Stimulated activated naive B cell treated with anti-CD40 and anti-IgM and Interleukin-4, amounts not matched to agents 10 μg/mL and 1 μg/mL and 100 μg/mL, for 72 hours (primary cell): ENCODE measurements at regions not wholly inside any gene's neighbourhood (a gene's known extent, or its start where the extent isn't known, plus 50 kb on each side); places are given as distances from the start of the nearest gene placed in this dataset.
"Not testable (repeated sequence)": the region's sequence is repeated elsewhere in the genome, so short reads cannot be mapped to it uniquely, and the experiment has no call there.

Experiments
- ATAC-seq, 2 donors: fragments of 150-1000 bp; cut with Tn5 transposase; replicated peaks; 2 replicates each; pipeline ENCODE4 v1.10.0; 2021; ENCODE audit warnings: moderate library complexity in 1 of 2
- DNase-seq: peaks from one replicate; pipeline ENCODE4 v3.0.0; 2021
- H3K27ac Mint-ChIP-seq: one replicate; pipeline ENCODE4 v1.8.0; 2022; ENCODE audit warnings: mild to moderate bottlenecking, mixed read lengths
- H3K27me3 Mint-ChIP-seq, 2 donors: one replicate each; pipeline ENCODE4 v1.8.0; 2022; ENCODE audit warnings: mixed read lengths in 2 of 2
- H3K36me3 Mint-ChIP-seq, 2 donors: one replicate each; pipeline ENCODE4 v1.8.0; 2022; ENCODE audit warnings: mixed read lengths in 2 of 2, mild to moderate bottlenecking in 1 of 2
- H3K4me1 Mint-ChIP-seq, 2 donors: one replicate each; pipeline ENCODE4 v1.8.0; 2022; ENCODE audit warnings: mixed read lengths in 2 of 2, mild to moderate bottlenecking in 1 of 2
- H3K4me3 Mint-ChIP-seq, 2 donors: one replicate each; pipeline ENCODE4 v1.8.0; 2022; ENCODE audit warnings: mild to moderate bottlenecking in 2 of 2, mixed read lengths in 2 of 2, moderate library complexity in 1 of 2
- H3K9me3 Mint-ChIP-seq, 2 donors: one replicate each; pipeline ENCODE4 v1.8.0; 2022; ENCODE audit warnings: mixed read lengths in 2 of 2, mild to moderate bottlenecking in 1 of 2

DNA sequence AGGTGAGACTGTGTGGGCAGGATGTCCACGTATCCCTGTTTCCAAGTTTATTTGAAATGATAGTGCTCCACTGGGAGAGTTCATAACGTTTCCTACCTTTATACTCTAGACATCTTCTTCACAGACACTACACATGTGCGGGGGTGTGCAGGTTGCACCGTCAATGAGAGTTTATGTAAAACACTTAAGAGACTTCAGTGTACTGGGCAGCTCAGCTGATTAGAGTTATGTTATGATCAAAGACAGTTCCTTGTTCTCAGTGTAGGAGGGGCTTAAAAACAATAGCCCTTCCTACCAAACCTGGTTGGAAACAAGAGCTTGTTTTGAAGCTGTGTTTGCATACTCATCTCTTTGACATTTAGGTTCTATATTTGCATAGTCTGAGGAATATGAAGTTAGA lies 326.9 kb upstream of the AGA start:
- Mint-ChIP-seq H3K9me3 (peaks cover 0 to 1% of the 10 kb centered on the region in 2 donors), H3K4me3 (no peak overlapping the region), H3K36me3 (no peaks in the 10 kb centered on the region), H3K27ac (no peak overlapping the region), H3K27me3 (no peaks in the 10 kb centered on the region), H3K4me1 (no peaks in the 10 kb centered on the region)
- no peak for ATAC-seq
- no peak for DNase-seq

DNA sequence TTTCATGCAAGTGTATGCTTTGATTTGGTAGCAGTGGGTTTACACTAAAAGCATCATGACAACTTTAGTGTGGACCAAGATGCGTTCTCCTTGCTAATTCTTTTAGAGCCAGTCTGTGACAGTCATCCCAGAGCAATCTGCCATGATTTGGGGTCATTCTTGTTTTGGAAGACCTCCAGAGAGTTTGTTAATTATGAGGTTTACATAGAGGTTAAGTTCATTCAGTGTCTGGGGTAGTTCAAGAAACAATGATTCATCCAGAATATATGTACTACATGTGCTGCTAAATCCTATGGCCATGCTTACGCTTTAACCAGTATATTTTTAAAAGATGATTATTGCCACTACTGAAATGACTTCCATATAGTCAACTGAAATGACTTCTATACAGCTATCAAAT lies 328.5 kb upstream of the AGA start:
- no peaks in the 10 kb centered on the region for H3K27me3 Mint-ChIP-seq

GRCh38 chr4:177771645-177772044 lies 329.4 kb upstream of the AGA start:
- no peaks in the 10 kb centered on the region for H3K4me1 Mint-ChIP-seq
- DNase-seq: no peak
- no peaks in the 10 kb centered on the region for H3K27me3 Mint-ChIP-seq
- no peaks in the 10 kb centered on the region for H3K36me3 Mint-ChIP-seq
- no peak overlapping the region for H3K4me3 Mint-ChIP-seq
- no peaks in the 10 kb centered on the region for H3K9me3 Mint-ChIP-seq
- no peak overlapping the region for H3K27ac Mint-ChIP-seq
- ATAC-seq: no peak

More for the DNA sequence above, 328.5 kb upstream of the AGA start:
- Mint-ChIP-seq H3K36me3 (no peaks in the 10 kb centered on the region), H3K9me3 (no peaks in the 10 kb centered on the region), H3K4me1 (no peaks in the 10 kb centered on the region), H3K4me3 (no peak overlapping the region), H3K27ac (no peak overlapping the region)
- ATAC-seq: no peak
- DNase-seq: no peak

- Mint-ChIP-seq H3K27ac (no peak overlapping the region), H3K4me1 (no peaks in the 10 kb centered on the region), H3K4me3 (no peak overlapping the region), H3K9me3 (peaks cover 0 to 6% of the 10 kb centered on the region in 2 donors), H3K36me3 (no peaks in the 10 kb centered on the region), H3K27me3 (no peaks in the 10 kb centered on the region)
- ATAC-seq: no peak
- DNase-seq: no peak
Observed at GRCh38 chr4:177778623-177779022, 336.4 kb upstream of the AGA start.

DNA sequence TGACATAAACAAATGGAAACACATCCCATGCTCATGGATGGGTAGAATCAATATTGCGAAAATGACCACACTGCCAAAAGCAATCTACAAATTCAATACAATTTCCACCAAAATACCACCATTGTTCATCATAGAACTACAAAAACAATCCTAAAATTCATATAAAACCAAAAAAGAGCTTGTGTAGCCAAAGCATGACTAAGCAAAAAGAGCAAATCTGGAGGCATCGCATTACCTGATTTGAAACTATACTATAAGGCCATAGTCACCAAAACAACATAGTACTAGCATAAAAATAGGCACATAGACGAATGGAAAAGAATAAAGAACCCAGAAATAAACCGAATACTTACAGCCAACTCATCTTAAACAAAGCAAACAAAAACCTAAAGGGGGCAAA lies 342.8 kb upstream of the AGA start:
- no peaks in the 10 kb centered on the region for H3K27me3 Mint-ChIP-seq
- H3K36me3 Mint-ChIP-seq: no peaks in the 10 kb centered on the region

GRCh38 chr4:177789610-177790009 lies 347.4 kb upstream of the AGA start:
- ATAC-seq (no peak), DNase-seq (no peak)
- no peaks in the 10 kb centered on the region for H3K27me3 Mint-ChIP-seq

More for the DNA sequence above, 342.8 kb upstream of the AGA start:
- no peak overlapping the region for H3K27ac Mint-ChIP-seq
- DNase-seq: no peak
- H3K9me3 Mint-ChIP-seq: peaks cover 0 to 6% of the 10 kb centered on the region in 2 donors
- H3K4me1 Mint-ChIP-seq: no peaks in the 10 kb centered on the region
- ATAC-seq: no peak
- no peak overlapping the region for H3K4me3 Mint-ChIP-seq

DNA sequence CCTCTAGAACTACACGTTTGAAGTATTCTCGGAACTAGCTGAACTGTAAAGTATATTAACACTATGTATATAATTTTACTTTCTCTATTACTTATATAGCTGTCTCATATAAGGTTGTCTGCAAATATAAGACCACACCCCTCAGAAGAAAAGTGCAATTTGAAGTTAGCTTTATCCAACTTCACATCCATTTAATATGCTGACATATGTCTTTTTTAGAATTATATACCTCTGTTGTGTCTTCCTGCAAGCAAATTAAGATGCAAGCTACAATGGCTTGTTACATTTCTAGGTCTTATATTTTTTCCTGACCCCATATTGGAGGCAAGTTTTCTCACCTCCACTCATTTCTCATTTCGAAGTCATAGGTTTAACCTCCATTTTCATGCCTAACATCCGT lies 349.0 kb upstream of the AGA start:
- Mint-ChIP-seq H3K27me3 (no peaks in the 10 kb centered on the region), H3K27ac (no peak overlapping the region), H3K4me3 (no peak overlapping the region), H3K9me3 (peaks cover 0 to 2% of the 10 kb centered on the region in 2 donors), H3K36me3 (no peaks in the 10 kb centered on the region), H3K4me1 (no peaks in the 10 kb centered on the region)
- DNase-seq (no peak), ATAC-seq (no peak)

More at GRCh38 chr4:177789610-177790009, 347.4 kb upstream of the AGA start:
- Mint-ChIP-seq H3K36me3 (no peaks in the 10 kb centered on the region), H3K4me1 (no peaks in the 10 kb centered on the region), H3K27ac (no peak overlapping the region), H3K4me3 (no peak overlapping the region), H3K9me3 (peaks cover 0 to 2% of the 10 kb centered on the region in 2 donors)

DNA sequence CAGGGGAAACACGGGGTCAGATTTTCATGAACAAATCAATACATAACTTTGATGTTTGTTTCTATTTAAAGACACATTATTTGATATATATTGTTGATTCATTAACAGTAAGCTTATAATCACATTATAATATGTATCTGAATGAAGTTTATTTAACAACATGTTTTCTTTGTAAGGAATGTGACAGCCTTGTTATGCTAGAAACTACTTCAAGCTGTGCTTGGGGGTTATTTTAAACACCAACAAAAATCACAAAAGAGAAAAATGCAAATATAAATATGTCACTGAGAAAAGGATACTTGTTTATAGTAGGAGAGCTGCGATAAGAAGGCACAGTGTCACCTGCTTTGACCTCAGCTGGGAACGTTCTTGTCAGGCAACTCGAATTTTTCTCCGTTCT lies 354.6 kb upstream of the AGA start:
- no peak overlapping the region for H3K4me3 Mint-ChIP-seq
- H3K27ac Mint-ChIP-seq: no peak overlapping the region
- H3K9me3 Mint-ChIP-seq: peaks cover 2 to 4% of the 10 kb centered on the region in 2 donors
- H3K36me3 Mint-ChIP-seq: no peaks in the 10 kb centered on the region
- no peaks in the 10 kb centered on the region for H3K27me3 Mint-ChIP-seq
- H3K4me1 Mint-ChIP-seq: no peaks in the 10 kb centered on the region
- DNase-seq (no peak), ATAC-seq (no peak)

DNA sequence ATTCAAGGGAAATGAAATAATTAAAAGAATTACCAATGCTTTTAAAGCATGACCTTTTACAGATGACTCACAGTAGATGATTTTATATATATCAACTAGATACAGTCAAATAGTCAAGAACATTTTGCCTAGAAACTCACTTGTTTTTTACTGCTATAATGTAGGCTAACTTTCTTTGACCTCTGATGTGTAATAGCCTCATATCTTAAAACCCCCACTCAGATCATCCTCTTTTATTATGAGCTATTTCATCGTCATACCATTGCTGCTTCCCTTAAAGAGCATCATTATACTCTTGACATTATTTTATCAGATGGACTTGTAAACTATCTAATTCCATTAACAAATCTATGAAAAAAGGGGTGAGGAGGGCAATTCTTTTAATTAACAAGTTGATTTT lies 355.9 kb upstream of the AGA start:
- DNase-seq: no peak
- H3K9me3 Mint-ChIP-seq: peaks cover 0 to 4% of the 10 kb centered on the region in 2 donors
- no peak overlapping the region for H3K4me3 Mint-ChIP-seq
- H3K4me1 Mint-ChIP-seq: no peaks in the 10 kb centered on the region
- no peaks in the 10 kb centered on the region for H3K27me3 Mint-ChIP-seq
- H3K36me3 Mint-ChIP-seq: no peaks in the 10 kb centered on the region
- no peak overlapping the region for H3K27ac Mint-ChIP-seq
- ATAC-seq: no peak

GRCh38 chr4:177802162-177802561 lies 359.9 kb upstream of the AGA start:
- Mint-ChIP-seq H3K4me3 (no peak overlapping the region), H3K27me3 (no peaks in the 10 kb centered on the region), H3K36me3 (no peaks in the 10 kb centered on the region), H3K4me1 (no peaks in the 10 kb centered on the region), H3K9me3 (peaks cover 0 to 4% of the 10 kb centered on the region in 2 donors), H3K27ac (no peak overlapping the region)
- no peak for ATAC-seq
- no peak for DNase-seq

DNA sequence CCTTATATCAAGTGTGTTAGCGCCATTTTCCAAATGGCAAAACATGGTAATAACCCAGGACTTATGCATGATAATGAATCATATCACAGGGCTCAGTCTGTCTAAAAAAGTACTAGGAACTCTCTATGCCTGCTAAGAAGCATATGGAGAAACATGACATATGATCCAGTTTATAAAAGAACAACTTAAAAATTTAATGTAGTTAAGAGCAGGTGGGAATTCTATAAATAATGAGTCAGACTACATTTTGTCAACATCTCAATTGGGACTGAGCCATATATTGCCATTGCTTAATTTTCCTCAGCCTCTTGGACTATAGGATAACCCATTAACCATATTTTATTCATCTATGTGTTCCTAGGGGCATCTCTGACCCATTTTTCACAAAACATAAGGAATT lies 360.4 kb upstream of the AGA start:
- H3K9me3 Mint-ChIP-seq: peaks cover 0 to 4% of the 10 kb centered on the region in 2 donors

DNA sequence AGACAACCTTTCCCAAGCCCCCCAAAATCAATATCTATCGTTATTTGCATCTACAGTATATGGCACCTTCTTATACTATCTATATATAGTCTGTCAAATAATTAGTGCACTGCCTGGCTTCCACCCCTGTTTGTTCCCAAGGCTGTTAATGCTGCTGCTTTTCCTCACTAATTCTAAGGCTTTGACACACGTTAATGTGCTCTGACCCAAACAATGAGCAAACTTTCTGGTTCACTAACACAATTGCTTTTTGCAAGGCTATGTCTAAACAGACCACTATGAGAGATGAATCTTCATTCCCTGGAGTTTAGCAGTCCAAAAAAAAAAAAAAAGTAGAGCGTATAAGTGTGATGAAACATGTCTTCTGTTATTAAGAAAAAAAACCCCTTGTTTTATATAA lies 360.9 kb upstream of the AGA start:
- DNase-seq: no peak
- H3K4me3 Mint-ChIP-seq: no peak overlapping the region
- H3K9me3 Mint-ChIP-seq: peaks cover 0 to 4% of the 10 kb centered on the region in 2 donors
- no peaks in the 10 kb centered on the region for H3K36me3 Mint-ChIP-seq
- H3K4me1 Mint-ChIP-seq: no peaks in the 10 kb centered on the region
- no peak overlapping the region for H3K27ac Mint-ChIP-seq
- no peak for ATAC-seq
- no peaks in the 10 kb centered on the region for H3K27me3 Mint-ChIP-seq

More for the DNA sequence above, 360.4 kb upstream of the AGA start:
- DNase-seq (no peak), ATAC-seq (no peak)
- Mint-ChIP-seq H3K27ac (no peak overlapping the region), H3K4me1 (no peaks in the 10 kb centered on the region), H3K27me3 (no peaks in the 10 kb centered on the region), H3K36me3 (no peaks in the 10 kb centered on the region), H3K4me3 (no peak overlapping the region)

- no peak for ATAC-seq
- Mint-ChIP-seq H3K27me3 (no peaks in the 10 kb centered on the region), H3K9me3 (peaks cover 0 to 7% of the 10 kb centered on the region in 2 donors), H3K4me3 (no peak overlapping the region), H3K36me3 (no peaks in the 10 kb centered on the region), H3K4me1 (no peaks in the 10 kb centered on the region), H3K27ac (no peak overlapping the region)
- no peak for DNase-seq
Observed at GRCh38 chr4:177809791-177810190, 367.6 kb upstream of the AGA start.

- Mint-ChIP-seq H3K4me3 (no peak overlapping the region), H3K27me3 (no peaks in the 10 kb centered on the region), H3K9me3 (peaks cover 0 to 7% of the 10 kb centered on the region in 2 donors), H3K36me3 (no peaks in the 10 kb centered on the region), H3K4me1 (no peaks in the 10 kb centered on the region), H3K27ac (no peak overlapping the region)
- DNase-seq (no peak), ATAC-seq (no peak)
Observed at GRCh38 chr4:177810220-177810619, 368.0 kb upstream of the AGA start.

GRCh38 chr4:177818392-177818791 lies 376.2 kb upstream of the AGA start:
- DNase-seq, H3K4me1 Mint-ChIP-seq, ATAC-seq: not testable (repeated sequence)

GRCh38 chr4:177826973-177827372 lies 384.7 kb upstream of the AGA start:
- Mint-ChIP-seq H3K36me3 (no peaks in the 10 kb centered on the region), H3K4me3 (no peak overlapping the region), H3K4me1 (no peaks in the 10 kb centered on the region), H3K27me3 (no peaks in the 10 kb centered on the region), H3K9me3 (peaks cover 0 to 10% of the 10 kb centered on the region in 2 donors), H3K27ac (no peak overlapping the region)
- ATAC-seq (no peak), DNase-seq (no peak)

More at GRCh38 chr4:177818392-177818791, 376.2 kb upstream of the AGA start:
- H3K36me3 Mint-ChIP-seq, H3K27me3 Mint-ChIP-seq, H3K27ac Mint-ChIP-seq, H3K9me3 Mint-ChIP-seq, H3K4me3 Mint-ChIP-seq: not testable (repeated sequence)
